HL-60 (cell line): ENCODE measurements at regions not wholly inside any gene's neighbourhood (a gene's known extent, or its start where the extent isn't known, plus 50 kb on each side); places are given as distances from the start of the nearest gene placed in this dataset.

Experiments
- DNase-seq, 2 experiments: peaks; one replicate each; pipeline ENCODE4 v3.0.0-alpha.2; 2010 to 2020; ENCODE audit warnings: low read depth in 1 of 2, low spot score in 1 of 2
- H3K27ac ChIP-seq: fragments of 250-450 bp; sonication (Bioruptor Pico); replicated peaks from 2 replicates; pipeline ENCODE4 v1.5.1; 2020; ENCODE audit warnings: mild to moderate bottlenecking, moderate library complexity
- H3K27me3 ChIP-seq: fragments of 250-450 bp; sonication (Bioruptor Pico); 2 replicates; pipeline ENCODE4 v1.5.1; 2021; ENCODE audit warnings: mild to moderate bottlenecking, moderate library complexity; ENCODE audit not compliant: insufficient read depth, poor library complexity, severe bottlenecking
- H3K4me3 ChIP-seq: replicated peaks from 2 replicates; pipeline ENCODE4 v1.5.1; 2011; ENCODE audit warnings: mild to moderate bottlenecking, control low read depth, low read length; ENCODE audit not compliant: insufficient read depth
- CTCF ChIP-seq: IDR thresholded peaks from one replicate; pipeline ENCODE4 v1.5.1; 2011; ENCODE audit warnings: low read length, control low read depth, inconsistent platforms; ENCODE audit not compliant: insufficient read depth
- GABPA ChIP-seq: IDR thresholded peaks from 2 replicates; pipeline ENCODE4 v1.6.1; 2012; ENCODE audit warnings: low read depth
- POLR2AphosphoS5 ChIP-seq: IDR thresholded peaks from 2 replicates; pipeline ENCODE4 v1.6.1; 2012; ENCODE audit warnings: low read depth
- REST ChIP-seq: IDR thresholded peaks from 2 replicates; pipeline ENCODE4 v1.6.1; 2012; ENCODE audit warnings: low read depth; ENCODE audit not compliant: insufficient replicate concordance
- SPI1 ChIP-seq: IDR thresholded peaks from 2 replicates; pipeline ENCODE4 v1.6.1; 2012; ENCODE audit warnings: low read depth, mild to moderate bottlenecking, borderline replicate concordance

- H3K4me3 ChIP-seq: no peak overlapping the region
- TF ChIP-seq POLR2AphosphoS5: no peak
- no peak for TF ChIP-seq CTCF
- no peak for TF ChIP-seq GABPA
- TF ChIP-seq SPI1: no peak
- no peak for TF ChIP-seq REST
- no peaks in the 10 kb centered on the region for H3K27me3 ChIP-seq
- H3K27ac ChIP-seq: no peak overlapping the region
- DNase-seq: no peak
Observed at GRCh38 chr21:27369234-27369633, 402.3 kb upstream of the ADAMTS5 start.

- no peak for TF ChIP-seq POLR2AphosphoS5
- TF ChIP-seq SPI1: no peak
- no peak for TF ChIP-seq CTCF
- H3K27me3 ChIP-seq: no peaks in the 10 kb centered on the region
- H3K27ac ChIP-seq: no peak overlapping the region
- no peak overlapping the region for H3K4me3 ChIP-seq
- no peak for DNase-seq
Observed at GRCh38 chr21:27366646-27367235, 399.9 kb upstream of the ADAMTS5 start.

GRCh38 chr21:27366036-27366435, 399.1 kb upstream of the ADAMTS5 start:
- no peak for TF ChIP-seq POLR2AphosphoS5
- TF ChIP-seq REST: no peak
- TF ChIP-seq GABPA: no peak
- TF ChIP-seq CTCF: no peak
- no peak for TF ChIP-seq SPI1
- Histone ChIP-seq H3K4me3 (no peak overlapping the region), H3K27me3 (no peaks in the 10 kb centered on the region), H3K27ac (no peak overlapping the region)
- DNase-seq: no peak

GRCh38 chr21:27365394-27365793, 398.5 kb upstream of the ADAMTS5 start:
- DNase-seq: no peak
- no peak overlapping the region for H3K27ac ChIP-seq
- H3K27me3 ChIP-seq: no peaks in the 10 kb centered on the region
- no peak overlapping the region for H3K4me3 ChIP-seq
- no peak for TF ChIP-seq REST
- no peak for TF ChIP-seq GABPA
- no peak for TF ChIP-seq SPI1
- TF ChIP-seq POLR2AphosphoS5: no peak
- no peak for TF ChIP-seq CTCF
